HG02610 (cell line): ENCODE measurements at regions not wholly inside any gene's neighbourhood (a gene's known extent, or its start where the extent isn't known, plus 50 kb on each side); places are given as distances from the start of the nearest gene placed in this dataset.
A peak's percentile ranks its signal among the peaks of the same experiment; 100 is the strongest.
"Not testable (repeated sequence)": the region's sequence is repeated elsewhere in the genome, so short reads cannot be mapped to it uniquely, and the experiment has no call there.

ENCODE experiments used
- ATAC-seq: cut with Tn5 transposase; IDR thresholded peaks from one replicate; pipeline ENCODE4 v1.9.1; 2021; ENCODE audit warnings: mild to moderate bottlenecking, moderate library complexity; ENCODE audit not compliant: unreplicated experiment

- no peak for ATAC-seq
Observed at GRCh38 chr5:163339148-163339547, 98.2 kb upstream of the CCNG1 start.

- not testable (repeated sequence) for ATAC-seq
Observed at GRCh38 chr5:163340378-163340777, 97.0 kb upstream of the CCNG1 start.

DNA sequence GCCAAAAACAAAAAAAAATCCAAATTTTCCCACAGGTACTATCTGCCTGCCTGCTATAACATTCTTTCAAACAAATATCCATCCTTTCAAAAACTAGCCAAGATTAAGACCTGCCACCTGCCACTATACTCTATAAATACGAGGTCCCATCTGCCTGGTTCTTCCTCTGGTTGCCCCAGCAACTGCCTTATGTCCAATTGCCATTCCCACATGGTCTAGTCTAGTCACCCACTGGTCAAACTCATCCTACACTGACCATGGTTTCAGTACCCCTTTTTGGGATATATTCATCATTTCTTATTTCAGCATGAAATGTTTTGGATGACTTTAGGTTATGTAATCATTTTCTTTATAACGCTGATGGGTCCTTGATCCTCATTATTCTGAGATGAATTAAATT, 95.1 kb upstream of the CCNG1 start:
- no peak for ATAC-seq

- ATAC-seq: no peak
Observed at GRCh38 chr5:163345216-163345615, 92.2 kb upstream of the CCNG1 start.

DNA sequence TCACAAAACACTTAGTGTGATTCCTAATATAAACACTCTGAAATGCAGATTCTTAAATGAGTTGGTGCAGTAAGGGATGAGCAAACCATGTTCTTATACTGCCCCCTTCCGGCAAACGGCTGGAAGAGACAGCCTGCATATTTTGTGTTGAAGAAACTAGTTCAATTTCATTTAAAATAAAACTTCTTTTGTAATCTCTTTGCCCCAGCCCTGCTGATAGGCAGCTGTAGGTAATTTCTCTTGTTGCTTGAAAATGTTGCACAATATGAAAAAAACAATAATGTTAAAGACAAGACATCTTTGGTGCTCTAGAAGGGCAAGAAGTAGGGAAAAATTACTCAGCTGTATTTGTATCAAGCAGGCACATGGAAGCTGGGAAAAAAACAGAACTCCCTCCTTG, 89.7 kb upstream of the CCNG1 start:
- ATAC-seq: peak; percentile 75

- ATAC-seq: no peak
Observed at GRCh38 chr5:163350083-163350482, 87.3 kb upstream of the CCNG1 start.

- ATAC-seq: no peak
Observed at GRCh38 chr5:163352531-163352930, 84.9 kb upstream of the CCNG1 start.

- not testable (repeated sequence) for ATAC-seq
Observed at GRCh38 chr5:163355811-163356210, 81.6 kb upstream of the CCNG1 start.

GRCh38 chr5:163357636-163358035, 79.8 kb upstream of the CCNG1 start:
- ATAC-seq: no peak

- ATAC-seq: no peak
Observed at GRCh38 chr5:163360656-163361055, 76.7 kb upstream of the CCNG1 start.

DNA sequence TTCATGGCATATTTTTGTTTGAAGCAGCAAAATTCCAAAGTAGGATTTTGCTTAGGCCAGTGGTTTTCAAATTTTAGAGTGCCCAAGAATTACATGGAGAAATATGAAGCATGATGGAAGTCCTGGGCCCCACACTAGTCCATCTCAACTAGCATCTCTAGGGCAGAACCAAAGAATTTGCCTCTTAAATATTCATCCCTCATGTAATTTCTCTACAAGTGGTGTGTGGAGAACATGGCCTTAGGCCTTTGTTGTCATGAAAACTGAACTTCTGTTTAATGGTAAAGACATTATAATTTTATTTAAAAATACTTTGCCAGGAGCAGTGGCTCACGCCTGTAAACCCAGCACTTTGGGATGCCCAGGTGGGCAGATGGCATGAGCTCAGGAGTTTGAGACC, 75.9 kb upstream of the CCNG1 start:
- no peak for ATAC-seq

GRCh38 chr5:163362840-163363371, 74.5 kb upstream of the CCNG1 start:
- no peak for ATAC-seq

DNA sequence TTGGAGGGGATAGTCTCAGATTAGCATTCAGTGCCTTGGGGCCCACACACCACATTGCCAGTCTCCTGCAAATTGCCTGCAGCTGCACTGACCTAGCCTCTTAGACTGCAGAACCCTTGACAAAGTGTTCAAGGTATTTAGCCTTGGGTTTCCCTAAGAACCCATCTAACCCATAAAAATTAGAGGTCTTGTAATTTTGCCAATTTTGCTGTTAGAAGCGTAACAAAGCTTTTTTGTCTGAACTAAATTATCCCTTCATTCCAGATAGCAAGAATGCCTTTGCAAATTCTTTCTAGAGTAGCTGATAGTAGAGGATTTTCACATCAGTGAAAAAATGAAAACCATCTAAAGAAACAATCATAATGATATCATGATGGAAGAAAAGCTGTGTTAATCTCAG, 74.0 kb upstream of the CCNG1 start:
- ATAC-seq: no peak

- ATAC-seq: no peak
Observed at GRCh38 chr5:163366757-163367156, 70.6 kb upstream of the CCNG1 start.

DNA sequence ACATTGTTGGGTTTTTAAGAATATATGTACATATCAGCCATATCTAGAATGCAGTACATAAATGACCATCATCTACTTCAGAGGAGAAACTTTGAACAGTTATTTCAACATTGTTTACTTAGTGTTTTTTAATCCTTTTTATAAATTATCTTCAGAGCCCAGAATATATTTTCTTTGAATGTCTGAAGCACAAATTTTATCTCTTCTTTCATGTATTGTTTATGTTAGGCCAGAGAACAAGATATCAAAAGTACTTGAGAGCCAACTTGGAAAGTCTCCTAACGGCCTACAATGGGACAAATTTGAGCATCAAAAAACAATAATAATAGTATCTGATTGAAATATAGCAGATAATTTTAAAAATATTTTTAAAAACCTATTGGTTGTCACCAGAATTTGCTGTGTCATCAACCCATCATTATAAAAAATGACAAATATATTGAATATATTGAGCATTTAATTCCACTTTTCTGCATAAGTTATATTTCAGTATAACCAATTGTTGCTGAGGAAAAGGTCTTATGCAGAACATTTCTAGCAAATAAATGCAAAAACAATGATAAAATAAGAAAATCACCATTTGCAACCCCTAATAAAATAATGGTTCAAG, 67.5 kb upstream of the CCNG1 start:
- ATAC-seq: no peak

DNA sequence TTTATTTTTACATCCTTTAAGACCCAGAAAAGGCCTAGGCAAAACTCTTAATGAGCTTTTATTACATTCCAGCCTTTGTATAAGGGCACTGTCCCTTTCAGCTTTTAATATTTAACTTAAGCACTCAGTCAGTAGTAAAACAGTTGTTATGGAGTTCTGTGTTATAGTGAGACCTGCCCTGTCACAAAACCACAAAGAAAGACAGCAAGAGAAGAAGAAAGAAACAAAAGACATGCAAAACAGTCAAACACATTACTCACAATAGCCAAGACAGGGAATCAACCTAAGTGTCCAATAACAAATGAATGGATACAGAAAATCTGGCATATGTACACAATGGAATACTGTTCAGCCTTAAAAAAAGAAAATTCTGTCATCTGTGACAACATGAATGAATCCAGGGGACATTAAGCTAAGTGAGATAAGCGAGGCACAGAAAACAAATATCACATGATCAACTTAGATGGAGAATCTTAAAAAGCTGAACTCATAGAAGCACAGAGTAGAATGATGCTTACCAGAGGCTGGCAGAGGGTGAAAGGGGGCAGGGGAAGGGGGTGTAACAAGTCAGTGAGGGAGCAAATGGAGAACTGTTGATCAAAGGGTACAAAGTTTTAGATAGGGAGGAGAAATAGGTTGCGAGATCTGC, 63.8 kb upstream of the CCNG1 start:
- ATAC-seq: no peak

DNA sequence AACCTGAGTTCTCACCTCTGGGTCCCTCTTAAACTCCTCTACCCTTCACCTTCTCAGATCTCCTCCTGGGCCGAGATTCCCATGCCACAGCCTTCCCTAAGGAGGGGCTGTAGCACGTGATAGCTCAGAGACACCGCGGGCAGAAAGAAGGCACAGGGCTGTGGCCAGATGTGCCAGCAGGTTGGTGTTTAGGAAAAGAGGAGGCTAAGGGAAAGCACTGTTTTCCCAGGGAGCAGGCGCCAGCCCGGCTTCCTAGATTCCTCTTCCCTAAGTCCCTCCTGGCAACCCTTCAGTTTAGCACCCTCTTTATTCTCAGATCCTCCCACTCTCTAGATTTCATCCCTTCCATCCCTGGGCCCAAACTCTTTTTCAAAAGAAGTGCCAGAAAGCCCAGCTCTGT, 59.4 kb upstream of the CCNG1 start:
- no peak for ATAC-seq

- ATAC-seq: no peak
Observed at GRCh38 chr5:163379298-163380155, 57.9 kb upstream of the CCNG1 start.

GRCh38 chr5:163381832-163382231, 55.6 kb upstream of the CCNG1 start:
- ATAC-seq: no peak

- ATAC-seq: no peak
Observed at GRCh38 chr5:163383754-163384153, 53.6 kb upstream of the CCNG1 start.

- no peak for ATAC-seq
Observed at GRCh38 chr5:163384669-163385068, 52.7 kb upstream of the CCNG1 start.

DNA sequence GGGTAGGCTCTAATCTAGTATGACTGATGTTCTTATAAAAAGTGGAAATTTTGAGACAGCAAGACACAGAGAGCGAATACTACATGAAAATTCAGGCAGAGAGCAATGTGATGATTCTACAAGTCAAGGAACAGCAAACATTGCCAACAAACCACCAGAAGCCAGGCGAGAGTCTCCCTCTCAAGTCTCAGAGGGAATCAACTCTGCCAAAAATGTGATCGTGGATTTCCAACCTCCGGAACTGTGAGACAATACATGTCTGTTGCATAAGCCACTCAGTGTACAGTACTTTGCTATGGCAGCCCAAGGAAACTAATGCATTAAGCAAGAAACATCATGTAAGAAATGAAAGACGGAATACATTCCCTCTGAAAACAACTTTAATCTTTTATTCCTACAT, 52.1 kb upstream of the CCNG1 start:
- no peak for ATAC-seq
